GM18517 (cell line): ENCODE measurements at regions not wholly inside any gene's neighbourhood (a gene's known extent, or its start where the extent isn't known, plus 50 kb on each side); places are given as distances from the start of the nearest gene placed in this dataset.

Experiments used
- ATAC-seq: cut with Tn5 transposase; IDR thresholded peaks from one replicate; pipeline ENCODE4 v1.9.1; 2021; ENCODE audit warnings: mild to moderate bottlenecking, moderate library complexity; ENCODE audit not compliant: unreplicated experiment

DNA sequence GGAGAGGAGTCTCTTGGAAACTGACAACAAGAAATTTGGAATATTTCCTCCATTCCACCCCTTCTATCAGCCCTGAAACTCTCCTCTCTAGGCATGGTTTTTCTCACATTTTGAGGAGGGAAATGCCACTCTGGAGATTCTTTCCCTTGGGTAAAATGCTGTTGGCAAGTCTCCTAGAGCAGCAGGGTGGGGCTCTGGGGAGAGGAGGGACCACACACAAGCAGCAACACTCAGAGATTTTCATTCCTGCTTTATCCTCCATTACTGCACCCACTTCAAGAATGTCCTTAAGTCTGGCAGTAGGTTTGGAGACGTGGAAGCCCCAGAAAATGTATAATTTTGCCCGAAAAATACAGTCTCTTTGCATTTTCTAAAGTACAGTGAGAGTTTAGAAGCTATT is 130.8 kb upstream of the FLRT2 start:
- ATAC-seq, result no peak

DNA sequence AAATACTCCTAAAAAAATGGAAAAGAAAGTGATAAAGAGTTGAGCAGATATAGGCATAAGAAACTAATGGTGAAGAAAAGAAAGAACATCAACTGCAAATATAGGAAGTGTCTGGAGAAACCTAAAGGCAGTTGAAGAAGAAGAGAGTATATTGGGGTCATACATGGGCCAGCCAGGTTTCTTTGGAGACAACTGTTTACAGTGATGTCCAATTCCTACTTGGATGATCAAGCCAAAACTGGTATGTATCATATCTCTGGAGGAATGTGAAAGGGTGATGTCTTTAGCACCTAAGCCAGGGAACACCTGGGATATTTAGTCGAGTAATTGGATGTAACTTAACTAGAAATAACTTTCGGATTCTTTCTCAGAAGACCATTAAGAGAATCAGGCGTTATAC is 129.3 kb upstream of the FLRT2 start:
- no peak for ATAC-seq

DNA sequence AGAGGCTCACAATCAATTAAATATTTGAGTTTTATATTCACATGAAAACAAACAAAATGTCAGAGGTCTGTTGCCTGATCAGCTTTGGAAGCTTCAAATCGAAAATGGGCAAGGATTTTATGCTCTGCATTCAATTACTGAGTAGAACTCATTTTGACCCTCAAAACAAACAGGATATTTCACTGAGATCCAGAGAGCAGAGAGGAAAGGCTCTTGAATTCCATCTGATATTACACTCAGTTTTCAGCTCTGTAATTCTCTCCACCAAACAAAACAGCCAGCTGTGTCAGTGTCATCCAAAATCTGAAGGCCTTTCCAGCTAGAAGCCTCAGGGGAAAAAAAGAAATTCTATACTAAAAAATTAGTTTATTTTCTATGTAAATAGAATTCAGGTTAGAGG is 128.6 kb upstream of the FLRT2 start:
- ATAC-seq, result no peak

DNA sequence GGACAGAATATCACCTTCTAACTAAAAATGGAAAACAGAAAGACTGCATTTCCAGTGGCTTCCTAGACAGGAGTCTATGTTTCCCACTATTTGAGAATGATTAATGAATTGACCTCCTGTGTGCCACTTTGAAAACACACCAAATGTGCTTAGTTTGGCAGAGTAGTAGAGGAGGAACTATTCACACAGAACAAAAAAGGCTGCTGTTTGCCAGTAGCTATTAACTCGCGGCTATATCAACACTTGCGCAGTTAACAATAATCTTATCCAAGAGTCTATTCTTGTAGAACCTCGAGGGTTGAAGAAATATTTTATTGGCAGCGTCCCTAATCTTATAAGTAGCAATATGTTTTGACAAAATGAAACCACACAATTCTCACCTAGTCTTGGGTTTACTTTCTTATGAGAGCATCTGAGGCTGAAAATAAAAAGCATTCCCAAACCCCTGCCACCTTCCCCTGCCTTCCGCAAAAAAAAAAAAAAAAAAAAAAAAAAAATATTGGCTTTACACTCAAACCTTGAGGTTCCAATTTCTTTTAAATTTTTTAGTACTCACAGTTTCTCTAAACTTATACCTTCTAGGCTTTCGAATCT is 127.3 kb upstream of the FLRT2 start:
- no peak for ATAC-seq

DNA sequence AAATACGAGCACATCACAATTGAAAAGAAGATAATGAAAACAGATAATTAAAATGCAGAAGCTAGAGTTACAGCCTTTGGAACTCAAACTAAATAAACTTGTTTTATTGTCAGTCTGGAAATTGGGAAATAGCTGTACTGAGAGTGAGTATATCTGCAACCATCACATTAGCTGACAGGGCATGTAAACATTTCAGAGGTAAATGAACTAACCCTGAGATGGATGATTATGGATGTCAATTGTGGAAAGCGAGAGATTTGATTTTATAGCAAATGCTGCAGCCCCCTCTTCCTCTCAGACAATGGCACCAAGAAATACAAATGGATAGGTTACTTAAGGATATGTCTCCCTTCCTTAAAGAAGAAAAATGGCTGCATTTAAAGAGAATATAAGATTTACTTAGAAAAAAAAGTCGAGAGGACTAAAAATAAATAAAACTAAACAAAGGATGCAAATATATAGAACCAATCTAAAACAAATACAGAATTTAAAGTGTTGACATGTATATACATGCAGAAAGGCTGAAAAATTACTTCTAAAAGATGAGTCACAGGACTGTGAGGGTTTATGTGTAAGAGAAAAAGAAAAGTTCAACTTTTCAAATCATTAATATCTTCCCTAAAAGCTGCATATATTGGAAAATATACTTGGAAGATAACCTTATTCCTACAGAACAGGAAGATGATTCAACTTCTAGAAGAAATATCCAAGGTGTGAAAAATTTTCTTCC is 120.3 kb upstream of the FLRT2 start:
- no peak for ATAC-seq

- ATAC-seq, result no peak
These were observed 117.2 kb upstream of the FLRT2 start for GRCh38 chr14:85412756-85413155.

DNA sequence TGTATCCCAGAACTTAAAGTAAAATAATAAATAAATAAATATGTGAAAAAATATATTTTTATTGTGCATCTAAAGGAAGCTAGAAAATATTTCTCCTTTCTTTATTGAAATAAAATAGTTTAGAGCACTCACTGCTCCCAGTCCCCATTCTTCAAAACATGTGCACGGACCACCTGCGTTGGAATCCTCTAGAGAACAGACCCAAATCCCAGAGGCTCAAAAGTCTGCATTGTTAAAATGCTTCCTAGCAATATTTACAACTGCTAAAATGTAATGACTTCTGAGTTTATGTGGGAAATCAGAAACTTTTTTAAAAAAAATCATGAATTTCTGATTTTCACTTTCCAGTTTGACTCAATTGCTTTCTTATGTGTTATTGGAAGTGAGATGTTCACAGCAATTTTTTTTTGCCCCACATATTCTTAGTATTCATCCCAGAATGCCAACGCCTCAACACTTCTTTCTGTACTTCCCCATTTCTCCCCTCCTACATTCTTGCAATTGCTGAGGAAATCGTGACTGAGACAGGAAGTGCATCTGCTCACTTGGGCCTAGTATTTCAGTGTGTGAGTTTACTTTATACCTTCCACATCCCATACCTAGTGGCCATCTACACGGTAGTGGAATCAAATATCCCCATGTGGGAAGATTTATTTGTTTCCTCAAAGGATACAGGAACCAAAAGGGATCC is 116.0 kb upstream of the FLRT2 start:
- ATAC-seq, result no peak

- no peak for ATAC-seq
These were observed 114.8 kb upstream of the FLRT2 start for GRCh38 chr14:85415015-85415712.

DNA sequence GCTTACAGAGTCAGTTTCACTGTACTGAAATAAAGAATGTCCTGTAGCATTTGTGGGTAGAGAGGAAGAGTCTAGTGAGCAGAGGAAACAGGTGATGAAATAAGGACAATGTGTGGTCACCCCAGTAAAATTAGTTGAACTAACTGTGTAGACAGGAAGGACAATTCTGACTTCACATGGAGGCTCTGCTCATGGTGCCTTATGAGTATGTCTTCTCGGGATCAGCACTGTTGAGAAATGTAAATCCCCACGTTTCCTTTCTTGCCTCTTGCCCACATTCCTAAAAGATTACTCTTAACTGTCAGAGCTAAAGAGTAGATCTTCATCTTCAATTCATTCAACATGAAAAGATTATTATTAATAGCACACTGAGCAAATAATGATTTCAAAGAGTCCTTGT is 113.2 kb upstream of the FLRT2 start:
- no peak for ATAC-seq

DNA sequence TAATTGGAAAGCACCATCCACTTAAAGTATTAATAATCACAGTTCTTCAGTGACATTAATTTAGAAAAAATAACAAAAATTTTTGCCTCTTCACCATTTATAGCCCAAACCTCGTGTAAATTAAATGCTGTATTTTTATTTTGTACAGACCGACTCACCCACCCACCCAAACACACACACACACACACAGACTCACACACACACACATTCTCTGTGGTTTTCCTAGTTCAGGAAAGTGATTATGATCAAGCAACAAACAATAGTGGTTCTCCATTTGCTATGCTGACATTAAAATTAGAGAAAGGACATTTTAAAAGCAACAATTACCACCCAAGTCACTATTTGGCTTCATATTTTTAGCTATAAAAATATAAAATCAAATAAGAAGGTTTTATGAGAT is 112.5 kb upstream of the FLRT2 start:
- no peak for ATAC-seq

DNA sequence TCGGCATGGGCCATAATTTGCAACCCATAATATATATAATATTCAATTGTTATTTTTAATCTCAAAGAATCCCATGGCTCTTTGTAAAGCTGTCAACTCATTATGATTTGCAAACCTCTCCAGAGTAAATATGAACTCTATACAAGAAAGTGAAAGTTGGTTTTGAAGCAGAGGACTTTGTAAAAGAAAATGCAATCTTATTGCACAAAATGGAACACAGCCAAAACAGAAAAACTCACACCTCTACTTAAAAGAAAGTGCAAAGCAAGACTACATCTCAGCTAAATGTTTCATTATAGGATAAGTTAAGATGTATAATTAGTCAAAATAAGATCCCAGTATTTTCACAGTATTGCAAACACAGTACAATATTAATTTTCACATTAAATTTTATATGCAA is 111.2 kb upstream of the FLRT2 start:
- ATAC-seq, result no peak

DNA sequence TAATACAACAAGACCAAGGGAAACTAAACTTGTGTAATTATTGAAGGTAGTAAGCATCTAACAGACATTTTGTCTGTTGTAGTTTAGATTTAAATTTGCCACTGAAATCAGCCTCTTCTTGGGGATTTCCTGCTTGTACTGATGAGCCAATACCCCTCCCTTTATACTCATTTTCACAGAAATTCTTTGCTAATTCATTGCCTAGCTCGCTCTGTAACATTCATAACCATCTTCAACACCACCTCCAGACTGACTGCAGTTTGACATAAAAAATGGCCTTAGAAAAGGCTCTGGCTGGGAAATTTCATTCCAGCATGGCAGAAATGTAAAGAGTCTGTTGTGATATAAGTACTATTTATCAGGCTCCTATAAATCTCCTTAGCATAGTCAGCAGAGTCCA is 109.7 kb upstream of the FLRT2 start:
- ATAC-seq, result no peak

GRCh38 chr14:85420707-85421106 is 109.2 kb upstream of the FLRT2 start:
- no peak for ATAC-seq

DNA sequence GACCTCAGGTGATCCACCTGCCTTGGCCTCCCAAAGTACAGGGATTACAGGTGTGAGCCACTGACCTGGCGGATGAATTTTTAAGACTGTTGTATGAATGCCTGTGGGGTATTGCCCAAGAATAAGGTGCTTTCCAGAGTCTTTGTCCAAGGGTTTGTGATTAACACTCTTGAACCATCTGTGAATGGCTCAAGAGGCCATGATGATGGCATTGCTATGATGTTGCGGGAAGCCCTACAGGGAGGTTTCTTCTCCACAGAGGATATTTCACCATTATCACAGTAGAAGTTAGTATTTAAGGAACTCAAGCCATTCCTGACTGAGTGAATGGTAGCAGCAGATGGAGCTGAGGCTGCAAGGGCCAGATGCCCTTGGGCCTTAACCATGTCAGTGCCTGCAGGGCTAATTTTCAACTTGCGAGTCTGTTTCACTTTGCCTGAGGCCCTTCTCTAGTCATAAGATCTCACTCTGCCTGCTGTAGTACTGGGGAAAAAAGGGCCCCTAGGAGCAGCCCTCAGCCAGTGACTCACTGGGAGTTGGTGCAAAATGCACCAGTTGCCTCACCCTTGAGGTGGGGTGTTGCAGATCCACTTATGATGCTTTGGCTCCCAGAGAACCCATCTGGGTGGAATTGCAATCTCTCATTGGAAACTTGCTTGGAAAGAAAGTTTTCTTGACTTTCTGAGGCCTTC is 108.6 kb upstream of the FLRT2 start:
- no peak for ATAC-seq

GRCh38 chr14:85423889-85424288 is 106.1 kb upstream of the FLRT2 start:
- ATAC-seq, result no peak

- ATAC-seq, result no peak
These were observed 104.4 kb upstream of the FLRT2 start for GRCh38 chr14:85425507-85425906.

DNA sequence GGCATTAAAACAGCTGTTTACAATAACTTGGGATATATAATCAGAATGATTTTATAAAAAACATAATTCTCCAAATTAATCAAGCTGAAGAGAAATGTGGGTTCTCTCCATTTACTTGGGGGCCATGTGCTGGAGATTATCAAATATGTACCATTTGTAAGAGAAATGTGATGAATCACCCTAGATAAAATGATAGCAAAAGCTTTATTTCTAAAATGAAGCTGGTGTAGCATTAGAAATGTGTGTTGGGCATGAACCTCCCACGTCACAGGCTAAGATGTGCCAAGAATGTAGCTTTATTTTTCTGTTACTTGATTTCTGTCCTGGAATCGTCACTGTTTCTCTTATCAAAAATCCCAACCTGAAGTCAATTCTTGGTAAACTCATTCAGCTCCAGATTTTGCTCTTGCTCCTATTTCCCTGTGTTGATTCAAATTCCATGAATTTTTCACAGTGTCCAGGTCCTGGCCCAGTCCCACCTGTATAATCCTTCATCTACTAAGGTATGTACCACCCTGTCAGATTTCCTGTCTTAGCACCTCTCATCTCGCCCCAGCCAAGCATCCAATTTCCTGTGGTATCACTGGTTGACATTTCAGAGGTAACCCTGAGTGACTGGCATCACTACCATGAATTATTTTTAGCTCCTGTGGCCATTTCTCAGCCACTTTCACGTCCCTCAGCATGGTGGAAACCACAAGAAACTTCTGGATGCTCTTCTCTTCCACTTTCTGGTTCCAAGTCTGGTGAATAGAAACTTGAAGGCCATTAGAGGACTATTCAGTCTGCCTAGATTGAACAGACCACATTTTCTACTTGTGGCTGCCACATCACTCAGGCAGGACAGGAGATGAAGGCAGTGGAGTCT is 103.6 kb upstream of the FLRT2 start:
- no peak for ATAC-seq

DNA sequence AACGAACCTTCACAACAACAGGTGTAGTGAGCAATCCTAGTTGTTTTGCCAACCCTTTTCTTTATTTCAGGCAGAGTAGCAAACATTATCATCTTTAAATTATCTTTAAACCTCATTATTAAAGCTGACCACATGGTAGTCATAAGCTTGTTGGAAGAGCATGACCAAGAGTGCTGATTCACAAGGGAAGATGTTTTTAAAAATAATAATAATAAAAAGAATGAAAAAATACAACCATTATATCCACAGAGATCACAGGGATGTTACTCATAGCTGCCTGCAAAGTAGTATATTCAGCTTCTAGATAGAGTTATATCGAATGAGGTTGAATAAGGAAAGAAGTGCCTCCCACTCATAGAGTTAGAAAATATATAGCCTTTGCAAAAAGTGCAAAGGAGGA is 101.0 kb upstream of the FLRT2 start:
- no peak for ATAC-seq

GRCh38 chr14:85437148-85437547 is 92.8 kb upstream of the FLRT2 start:
- ATAC-seq, result no peak

DNA sequence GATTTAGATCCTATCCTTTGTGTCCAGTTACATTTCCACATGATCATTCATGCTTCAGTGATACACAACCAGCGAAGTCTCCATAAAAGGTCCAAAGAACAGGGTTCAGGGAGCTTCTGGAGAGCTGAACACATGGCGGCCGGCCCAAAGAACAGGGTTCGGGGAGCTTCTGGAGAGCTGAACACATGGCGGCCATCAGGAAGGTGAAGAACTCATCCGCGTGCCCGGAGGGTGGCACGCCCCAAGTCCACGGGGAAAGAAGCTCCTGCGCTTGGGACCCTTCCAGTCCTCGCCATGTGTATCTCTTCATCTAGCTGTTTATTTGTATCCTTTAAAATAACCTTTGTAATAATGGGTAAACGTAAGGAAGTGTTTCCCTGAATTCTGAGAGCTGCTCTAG is 91.9 kb upstream of the FLRT2 start:
- no peak for ATAC-seq
